NCI-H2171 treated with DMSO at 0.1 percent for 48 hours (cell line): ENCODE measurements at regions not wholly inside any gene's neighbourhood (a gene's known extent, or its start where the extent isn't known, plus 50 kb on each side); places are given as distances from the start of the nearest gene placed in this dataset.

Experiments
- DNase-seq: peaks from one replicate; lab custom pipeline; 2025; lab: John Stamatoyannopoulos, UW

- no peak for DNase-seq
Measured at GRCh38 chr2:217689053-217689452, 313.7 kb downstream of the TNS1 start.

- no peak for DNase-seq
Measured at GRCh38 chr2:217688494-217688893, 314.3 kb downstream of the TNS1 start.

- no peak for DNase-seq
Measured at GRCh38 chr2:217687771-217688170, 315.0 kb downstream of the TNS1 start.

GRCh38 chr2:217685255-217685605 lies 317.6 kb downstream of the TNS1 start:
- peak; percentile 13 for DNase-seq

- DNase-seq = no peak
Measured at GRCh38 chr2:217684431-217685254, 318.2 kb downstream of the TNS1 start.

GRCh38 chr2:217683106-217683870 lies 319.5 kb downstream of the TNS1 start:
- no peak for DNase-seq

- DNase-seq = no peak
Measured at GRCh38 chr2:217681791-217682190, 321.0 kb downstream of the TNS1 start.

GRCh38 chr2:217680381-217680780 lies 322.4 kb downstream of the TNS1 start:
- no peak for DNase-seq

- no peak for DNase-seq
Measured at GRCh38 chr2:217673627-217674026, 329.2 kb downstream of the TNS1 start.

GRCh38 chr2:217672472-217672871 lies 330.3 kb downstream of the TNS1 start:
- DNase-seq = no peak

- DNase-seq = no peak
Measured at GRCh38 chr2:217671871-217672270, 330.9 kb downstream of the TNS1 start.

- no peak for DNase-seq
Measured at GRCh38 chr2:217671075-217671474, 331.7 kb downstream of the TNS1 start.

GRCh38 chr2:217669831-217670230 lies 333.0 kb downstream of the TNS1 start:
- no peak for DNase-seq

GRCh38 chr2:217667512-217667911 lies 335.3 kb downstream of the TNS1 start:
- DNase-seq = no peak

GRCh38 chr2:217667035-217667434 lies 335.8 kb downstream of the TNS1 start:
- no peak for DNase-seq

- DNase-seq = no peak
Measured at GRCh38 chr2:217666338-217666737, 336.5 kb downstream of the TNS1 start.

GRCh38 chr2:217664761-217665160 lies 338.0 kb downstream of the TNS1 start:
- DNase-seq = no peak

GRCh38 chr2:217662984-217663602 lies 339.7 kb downstream of the TNS1 start:
- no peak for DNase-seq

- no peak for DNase-seq
Measured at GRCh38 chr2:217661378-217661777, 341.4 kb downstream of the TNS1 start.

- no peak for DNase-seq
Measured at GRCh38 chr2:217660423-217660822, 342.4 kb downstream of the TNS1 start.

- DNase-seq = no peak
Measured at GRCh38 chr2:217658806-217659205, 344.0 kb downstream of the TNS1 start.

GRCh38 chr2:217657252-217657651 lies 345.5 kb downstream of the TNS1 start:
- no peak for DNase-seq

GRCh38 chr2:217656316-217656715 lies 346.5 kb downstream of the TNS1 start:
- no peak for DNase-seq
